ENCODE measurements at regions not wholly inside any gene's neighbourhood (a gene's known extent, or its start where the extent isn't known, plus 50 kb on each side); places are given as distances from the start of the nearest gene placed in this dataset.

DNA sequence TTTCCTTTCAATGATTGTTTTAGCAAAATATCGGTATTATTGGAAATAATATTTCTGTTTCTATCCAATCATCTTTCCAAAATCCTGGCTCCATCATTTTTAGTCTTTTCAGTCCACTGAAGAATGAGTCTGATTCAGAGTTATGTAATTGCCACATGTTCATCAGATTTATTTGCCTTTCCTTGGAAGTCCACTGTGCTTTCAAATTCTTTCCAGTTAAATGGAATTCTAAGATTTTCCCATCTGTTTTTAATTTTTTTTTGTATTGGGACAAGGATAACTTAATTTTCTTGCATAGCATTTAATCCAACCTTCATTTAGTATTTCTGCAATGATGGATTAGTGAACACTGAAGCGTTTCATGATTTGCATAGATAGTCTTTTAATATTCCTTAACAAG, 521.5 kb upstream of the NRXN1 start:
- TF ChIP-seq, protein P1, sequence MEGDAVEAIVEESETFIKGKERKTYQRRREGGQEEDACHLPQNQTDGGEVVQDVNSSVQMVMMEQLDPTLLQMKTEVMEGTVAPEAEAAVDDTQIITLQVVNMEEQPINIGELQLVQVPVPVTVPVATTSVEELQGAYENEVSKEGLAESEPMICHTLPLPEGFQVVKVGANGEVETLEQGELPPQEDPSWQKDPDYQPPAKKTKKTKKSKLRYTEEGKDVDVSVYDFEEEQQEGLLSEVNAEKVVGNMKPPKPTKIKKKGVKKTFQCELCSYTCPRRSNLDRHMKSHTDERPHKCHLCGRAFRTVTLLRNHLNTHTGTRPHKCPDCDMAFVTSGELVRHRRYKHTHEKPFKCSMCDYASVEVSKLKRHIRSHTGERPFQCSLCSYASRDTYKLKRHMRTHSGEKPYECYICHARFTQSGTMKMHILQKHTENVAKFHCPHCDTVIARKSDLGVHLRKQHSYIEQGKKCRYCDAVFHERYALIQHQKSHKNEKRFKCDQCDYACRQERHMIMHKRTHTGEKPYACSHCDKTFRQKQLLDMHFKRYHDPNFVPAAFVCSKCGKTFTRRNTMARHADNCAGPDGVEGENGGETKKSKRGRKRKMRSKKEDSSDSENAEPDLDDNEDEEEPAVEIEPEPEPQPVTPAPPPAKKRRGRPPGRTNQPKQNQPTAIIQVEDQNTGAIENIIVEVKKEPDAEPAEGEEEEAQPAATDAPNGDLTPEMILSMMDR (conservative IDR thresholded peaks at IDR 0.05; ENCODE audit: low read depth), result no peak
- ChIA-PET POLR2A (ENCODE audit: low non-redundant PET) (no interaction called here), CTCF (no interaction called here)
- no peak overlapping the region for H3K27ac ChIP-seq
- DNase-seq (ENCODE audit: low spot score), result no peak

DNA sequence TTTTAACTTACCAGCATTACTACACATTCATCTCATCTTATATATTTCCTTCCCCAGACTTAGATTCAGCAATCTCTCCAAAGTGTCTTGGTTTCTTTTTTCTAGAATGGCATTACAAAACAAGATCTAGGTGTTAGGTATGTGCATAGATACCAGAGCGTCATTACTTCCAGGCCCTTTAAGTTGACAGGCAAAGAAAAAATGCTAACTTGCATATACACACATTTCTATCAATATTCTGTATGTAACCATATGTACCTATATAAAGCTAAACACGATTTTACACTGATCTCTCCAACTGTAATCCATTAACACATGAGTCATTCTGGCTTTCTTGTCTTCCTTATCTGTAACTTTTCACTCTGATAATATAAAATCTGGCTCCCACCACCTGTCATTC, 503.8 kb upstream of the NRXN1 start:
- no peak for DNase-seq (ENCODE audit: low spot score)
- TF ChIP-seq, protein P1 (conservative IDR thresholded peaks at IDR 0.05; ENCODE audit: low read depth), result no peak
- H3K27ac ChIP-seq, result no peak overlapping the region
- ChIA-PET POLR2A (ENCODE audit: low non-redundant PET) (no interaction called here), CTCF (interaction anchor here (0.8 kb wide), 1 partner anchor 497 kb away, joined by 3 read pairs; no protein-coding TSS in a partner anchor)

- TF ChIP-seq, protein P1 (conservative IDR thresholded peaks at IDR 0.05; ENCODE audit: low read depth), result no peak
- POLR2A ChIA-PET (ENCODE audit: low non-redundant PET), result no interaction called here
- CTCF ChIA-PET, result no interaction called here
- H3K27ac ChIP-seq, result no peak overlapping the region
- no peak for DNase-seq (ENCODE audit: low spot score)
Measured at GRCh38 chr2:51534166-51534565, 502.2 kb upstream of the NRXN1 start.

DNA sequence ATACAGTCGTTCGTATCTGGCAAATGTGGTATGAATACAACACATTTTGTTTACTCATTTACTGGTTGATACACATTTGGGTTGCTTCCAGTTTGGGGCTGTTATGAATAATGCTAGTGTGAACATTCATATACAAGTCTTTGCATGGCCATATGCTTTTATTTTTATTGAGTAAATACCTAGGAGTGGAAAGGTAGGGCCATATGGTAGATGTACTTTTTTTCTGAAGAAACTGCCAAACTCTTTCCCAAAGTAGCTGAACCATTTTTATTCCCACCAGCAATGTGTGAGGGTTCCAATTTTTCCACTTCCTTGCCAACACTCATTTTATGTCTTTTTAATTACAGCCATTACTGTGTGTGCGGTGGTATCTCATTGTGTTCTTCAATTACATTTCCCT, 496.2 kb upstream of the NRXN1 start:
- ChIA-PET CTCF (no interaction called here), POLR2A (ENCODE audit: low non-redundant PET) (no interaction called here)
- no peak for DNase-seq (ENCODE audit: low spot score)
- TF ChIP-seq, protein P1 (conservative IDR thresholded peaks at IDR 0.05; ENCODE audit: low read depth), result no peak
- no peak overlapping the region for H3K27ac ChIP-seq

DNA sequence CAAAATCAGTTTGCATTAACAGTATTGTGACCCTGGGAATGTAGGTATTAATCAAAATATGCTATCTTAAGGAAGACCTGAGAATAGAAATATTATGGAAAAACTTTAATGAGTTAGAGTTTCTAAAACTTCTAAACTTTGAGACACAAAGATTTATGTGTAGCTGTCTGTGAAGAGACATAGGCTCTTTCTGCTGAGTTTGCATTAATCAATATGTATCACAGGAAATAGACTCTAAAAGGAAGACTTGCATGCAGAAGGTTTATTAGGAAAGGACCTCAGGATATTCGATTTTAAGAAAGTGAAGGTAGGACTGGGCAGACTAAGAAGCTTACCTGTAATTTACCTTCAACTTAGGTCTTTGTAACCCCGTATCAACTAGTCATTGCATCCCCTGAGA, 494.8 kb upstream of the NRXN1 start:
- POLR2A ChIA-PET (ENCODE audit: low non-redundant PET), result no interaction called here
- TF ChIP-seq, protein P1 (conservative IDR thresholded peaks at IDR 0.05; ENCODE audit: low read depth), result no peak
- DNase-seq (ENCODE audit: low spot score), result no peak
- H3K27ac ChIP-seq, result no peak overlapping the region
- CTCF ChIA-PET, result no interaction called here

DNA sequence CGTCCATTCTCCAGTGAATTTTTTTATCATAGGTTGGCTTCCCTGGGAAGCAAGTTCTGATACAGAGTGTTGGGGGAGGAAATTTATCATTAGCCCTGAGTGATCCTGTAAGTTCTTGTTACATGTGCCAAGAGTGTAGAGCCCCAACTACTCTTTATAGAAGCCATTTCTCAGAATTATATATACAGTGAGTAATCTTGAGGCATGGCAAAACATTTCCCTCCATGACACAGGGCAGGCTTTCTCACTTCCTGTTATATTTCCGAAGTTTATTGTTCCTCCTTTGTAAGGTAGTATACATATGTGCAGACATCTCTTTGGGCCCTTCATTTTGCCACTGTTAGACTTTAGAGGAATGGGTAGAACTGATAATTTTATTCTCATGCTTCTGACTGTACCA, 484.7 kb upstream of the NRXN1 start:
- ChIA-PET POLR2A (ENCODE audit: low non-redundant PET) (no interaction called here), CTCF (no interaction called here)
- no peak overlapping the region for H3K27ac ChIP-seq
- TF ChIP-seq, protein P1 (conservative IDR thresholded peaks at IDR 0.05; ENCODE audit: low read depth), result no peak
- no peak for DNase-seq (ENCODE audit: low spot score)

DNA sequence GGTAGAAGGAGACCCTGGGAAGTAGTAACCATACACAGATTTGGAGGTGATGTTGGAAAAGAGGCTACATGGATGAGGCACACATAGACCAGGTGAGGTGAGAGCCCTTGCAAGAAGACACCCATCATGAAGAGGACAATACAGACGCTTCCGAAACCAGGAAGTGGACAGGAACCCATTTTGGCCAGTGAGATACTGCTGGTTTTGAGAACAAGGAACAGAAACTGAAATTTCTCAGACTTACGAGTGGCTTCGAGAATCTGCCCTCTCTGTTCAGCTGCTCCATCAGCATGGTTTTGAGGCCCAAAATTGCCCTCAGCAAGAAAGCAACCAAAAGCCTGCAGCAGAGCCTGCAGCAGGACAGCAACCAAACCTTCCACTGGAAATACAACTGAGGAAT, 479.1 kb upstream of the NRXN1 start:
- DNase-seq (ENCODE audit: low spot score), result no peak
- TF ChIP-seq, protein P1 (conservative IDR thresholded peaks at IDR 0.05; ENCODE audit: low read depth), result no peak
- no peak overlapping the region for H3K27ac ChIP-seq
- ChIA-PET POLR2A (ENCODE audit: low non-redundant PET) (no interaction called here), CTCF (no interaction called here)
